ENCODE measurements at regions not wholly inside any gene's neighbourhood (a gene's known extent, or its start where the extent isn't known, plus 50 kb on each side); places are given as distances from the start of the nearest gene placed in this dataset.

DNA sequence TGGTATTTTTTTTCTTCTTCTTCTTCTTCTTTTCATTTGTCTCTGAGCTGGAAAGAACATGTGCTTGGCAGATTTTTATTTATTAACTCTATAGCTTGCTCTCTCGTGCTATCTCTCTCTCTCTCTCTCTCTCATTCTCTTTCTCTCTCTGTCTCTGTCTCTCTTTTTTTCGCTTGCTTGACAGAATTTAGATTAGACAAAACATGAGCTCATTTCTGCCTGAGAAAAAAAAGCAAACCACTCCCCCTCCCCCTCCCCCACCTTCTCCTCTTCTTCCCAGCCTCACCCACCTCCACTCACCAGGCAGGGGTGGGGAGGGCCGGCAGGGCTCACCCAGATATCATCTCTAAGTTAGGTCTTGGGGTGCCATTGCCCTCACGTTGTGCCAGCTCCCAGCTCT, 81.5 kb downstream of the PJA1 start:
- H3K27me3 Mint-ChIP-seq (ENCODE audit: unreplicated experiment) = peaks cover 4% of the 10 kb centered on the region
- H3K27ac Mint-ChIP-seq (ENCODE audit: unreplicated experiment) = no peak overlapping the region
- no peak for DNase-seq
- no peaks in the 10 kb centered on the region for H3K36me3 Mint-ChIP-seq (ENCODE audit: unreplicated experiment)
- H3K4me1 Mint-ChIP-seq (ENCODE audit: low read depth, unreplicated experiment) = peaks cover 4% of the 10 kb centered on the region
- no peak overlapping the region for H3K4me3 Mint-ChIP-seq (ENCODE audit: unreplicated experiment)
- TF ChIP-seq, protein P1, sequence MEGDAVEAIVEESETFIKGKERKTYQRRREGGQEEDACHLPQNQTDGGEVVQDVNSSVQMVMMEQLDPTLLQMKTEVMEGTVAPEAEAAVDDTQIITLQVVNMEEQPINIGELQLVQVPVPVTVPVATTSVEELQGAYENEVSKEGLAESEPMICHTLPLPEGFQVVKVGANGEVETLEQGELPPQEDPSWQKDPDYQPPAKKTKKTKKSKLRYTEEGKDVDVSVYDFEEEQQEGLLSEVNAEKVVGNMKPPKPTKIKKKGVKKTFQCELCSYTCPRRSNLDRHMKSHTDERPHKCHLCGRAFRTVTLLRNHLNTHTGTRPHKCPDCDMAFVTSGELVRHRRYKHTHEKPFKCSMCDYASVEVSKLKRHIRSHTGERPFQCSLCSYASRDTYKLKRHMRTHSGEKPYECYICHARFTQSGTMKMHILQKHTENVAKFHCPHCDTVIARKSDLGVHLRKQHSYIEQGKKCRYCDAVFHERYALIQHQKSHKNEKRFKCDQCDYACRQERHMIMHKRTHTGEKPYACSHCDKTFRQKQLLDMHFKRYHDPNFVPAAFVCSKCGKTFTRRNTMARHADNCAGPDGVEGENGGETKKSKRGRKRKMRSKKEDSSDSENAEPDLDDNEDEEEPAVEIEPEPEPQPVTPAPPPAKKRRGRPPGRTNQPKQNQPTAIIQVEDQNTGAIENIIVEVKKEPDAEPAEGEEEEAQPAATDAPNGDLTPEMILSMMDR (IDR thresholded peaks at IDR 0.05; ENCODE audit: partially characterized antibody, unreplicated experiment) = no peak
- no peaks in the 10 kb centered on the region for H3K9me3 Mint-ChIP-seq (ENCODE audit: unreplicated experiment)

DNA sequence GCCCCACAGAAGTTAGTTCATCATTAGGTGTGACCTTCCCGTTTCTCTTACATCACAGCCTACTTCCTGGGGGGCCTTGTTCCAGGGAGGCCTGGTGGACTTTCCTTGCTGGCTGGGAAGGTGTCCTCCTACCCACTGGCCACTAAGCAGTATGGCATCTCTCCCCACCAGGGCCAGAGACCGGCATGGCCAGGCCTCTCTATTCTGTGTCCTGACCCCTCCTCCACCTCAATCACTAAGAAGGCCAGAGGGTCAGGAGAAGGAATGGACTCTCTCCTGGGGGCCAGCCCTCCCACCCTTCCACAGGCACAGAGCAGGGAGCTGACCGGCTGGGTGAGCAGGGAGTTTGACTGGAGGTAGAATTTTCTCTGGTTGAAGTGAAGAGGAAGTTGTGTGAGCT, 81.9 kb downstream of the PJA1 start:
- no peak overlapping the region for H3K27ac Mint-ChIP-seq (ENCODE audit: unreplicated experiment)
- H3K4me1 Mint-ChIP-seq (ENCODE audit: low read depth, unreplicated experiment) = peaks cover 4% of the 10 kb centered on the region

DNA sequence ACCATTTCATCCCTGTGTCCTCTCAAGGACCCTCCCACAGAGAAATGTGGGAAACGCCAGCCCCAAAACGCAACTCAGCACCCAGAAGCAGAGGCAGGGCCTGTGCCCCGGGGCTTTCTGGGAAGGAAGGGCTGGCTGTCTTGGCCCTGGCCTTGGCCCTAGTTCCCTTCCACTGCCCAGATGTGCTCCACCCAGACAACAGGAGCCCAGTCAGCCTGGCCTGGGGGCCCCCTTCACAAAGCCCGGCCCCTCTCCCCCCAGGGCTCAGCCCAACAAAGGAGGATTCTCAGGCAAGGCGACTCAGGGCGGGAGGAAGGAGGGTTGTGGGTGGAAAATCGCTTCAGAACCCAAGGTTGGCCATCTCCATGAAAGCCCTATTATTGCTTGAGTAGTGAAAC, 82.5 kb downstream of the PJA1 start:
- no peak overlapping the region for H3K27ac Mint-ChIP-seq (ENCODE audit: unreplicated experiment)
- H3K27me3 Mint-ChIP-seq (ENCODE audit: unreplicated experiment) = peaks cover 4% of the 10 kb centered on the region
- TF ChIP-seq, protein P1 (IDR thresholded peaks at IDR 0.05; ENCODE audit: partially characterized antibody, unreplicated experiment) = no peak
- H3K4me3 Mint-ChIP-seq (ENCODE audit: unreplicated experiment) = no peak overlapping the region
- no peaks in the 10 kb centered on the region for H3K9me3 Mint-ChIP-seq (ENCODE audit: unreplicated experiment)
- DNase-seq = no peak
- peaks cover 4% of the 10 kb centered on the region for H3K4me1 Mint-ChIP-seq (ENCODE audit: low read depth, unreplicated experiment)
- H3K36me3 Mint-ChIP-seq (ENCODE audit: unreplicated experiment) = no peaks in the 10 kb centered on the region

More for the DNA sequence above, 81.9 kb downstream of the PJA1 start:
- peaks cover 4% of the 10 kb centered on the region for H3K27me3 Mint-ChIP-seq (ENCODE audit: unreplicated experiment)
- TF ChIP-seq, protein P1 (IDR thresholded peaks at IDR 0.05; ENCODE audit: partially characterized antibody, unreplicated experiment) = no peak
- DNase-seq = no peak
- H3K4me3 Mint-ChIP-seq (ENCODE audit: unreplicated experiment) = no peak overlapping the region
- no peaks in the 10 kb centered on the region for H3K9me3 Mint-ChIP-seq (ENCODE audit: unreplicated experiment)
- H3K36me3 Mint-ChIP-seq (ENCODE audit: unreplicated experiment) = no peaks in the 10 kb centered on the region

DNA sequence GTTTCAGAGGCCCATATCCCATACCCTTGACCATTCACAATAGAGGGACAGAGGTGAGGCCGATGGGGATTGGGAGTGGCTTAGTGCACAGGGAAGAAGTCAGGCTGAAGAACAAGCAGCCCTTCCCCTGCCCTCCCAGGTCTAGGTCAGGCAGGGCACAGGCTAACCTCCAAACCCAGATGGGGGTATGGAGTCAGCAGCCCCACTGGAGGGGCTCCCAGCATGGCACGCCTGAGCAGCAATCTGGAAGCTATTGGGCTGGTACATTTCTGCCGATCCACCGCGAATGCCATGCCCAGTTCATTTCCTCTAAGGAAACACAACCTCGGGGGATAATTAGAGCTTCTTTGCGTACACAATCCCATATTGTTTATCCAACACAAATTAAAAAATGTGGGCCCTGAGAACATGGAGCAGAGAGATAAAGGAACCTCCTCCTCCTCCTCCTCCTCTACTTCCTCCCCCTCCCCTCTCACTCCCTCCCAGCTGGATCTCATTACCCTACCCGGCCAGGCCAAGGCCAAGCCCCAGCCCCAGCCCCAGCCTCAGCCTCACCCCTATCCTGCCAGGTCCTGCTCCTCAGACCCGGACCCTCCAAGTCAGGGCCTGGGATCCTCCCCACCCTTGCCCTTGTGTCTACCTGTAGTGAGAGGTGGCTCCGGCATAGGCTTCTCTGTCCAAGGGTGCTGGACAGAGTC, 83.0 kb downstream of the PJA1 start:
- H3K36me3 Mint-ChIP-seq (ENCODE audit: unreplicated experiment) = no peaks in the 10 kb centered on the region
- TF ChIP-seq, protein P1 (IDR thresholded peaks at IDR 0.05; ENCODE audit: partially characterized antibody, unreplicated experiment) = no peak
- no peaks in the 10 kb centered on the region for H3K9me3 Mint-ChIP-seq (ENCODE audit: unreplicated experiment)
- DNase-seq = no peak
- peaks cover 4% of the 10 kb centered on the region for H3K4me1 Mint-ChIP-seq (ENCODE audit: low read depth, unreplicated experiment)
- H3K4me3 Mint-ChIP-seq (ENCODE audit: unreplicated experiment) = no peak overlapping the region
- no peak overlapping the region for H3K27ac Mint-ChIP-seq (ENCODE audit: unreplicated experiment)
- H3K27me3 Mint-ChIP-seq (ENCODE audit: unreplicated experiment) = peaks cover 1% of the 10 kb centered on the region

DNA sequence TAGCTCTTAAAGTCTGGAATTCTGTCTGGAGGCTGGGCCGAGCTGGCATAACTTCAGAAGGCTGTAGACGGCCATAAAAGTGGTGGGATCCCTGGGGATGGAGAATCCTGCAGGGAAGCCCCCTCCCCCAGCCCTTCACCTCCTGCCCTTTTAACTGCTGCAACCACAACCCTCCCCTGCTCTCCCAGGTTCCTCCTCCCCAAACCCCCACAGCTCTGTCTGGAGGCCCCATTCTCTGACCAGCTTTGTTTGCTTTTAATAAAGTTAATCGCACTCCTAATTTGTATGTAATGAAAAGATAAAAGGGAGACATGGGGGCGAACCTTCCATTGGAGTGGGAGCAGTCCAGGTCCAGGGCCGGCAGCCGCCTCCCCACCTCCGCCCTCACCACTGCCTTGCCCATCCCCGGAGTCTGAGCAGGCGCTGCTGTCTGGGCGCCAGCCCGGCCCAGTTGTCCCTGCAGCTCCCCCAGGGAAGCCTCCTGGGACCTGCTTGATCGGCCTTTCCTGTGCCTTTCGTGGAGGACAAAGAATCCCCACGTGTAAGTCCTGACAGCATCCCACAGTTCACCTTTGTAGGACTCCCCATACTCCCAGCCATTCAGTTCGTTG, 84.3 kb downstream of the PJA1 start:
- TF ChIP-seq, protein P1 (IDR thresholded peaks at IDR 0.05; ENCODE audit: partially characterized antibody, unreplicated experiment) = no peak
- no peaks in the 10 kb centered on the region for H3K9me3 Mint-ChIP-seq (ENCODE audit: unreplicated experiment)
- peaks cover 4% of the 10 kb centered on the region for H3K4me1 Mint-ChIP-seq (ENCODE audit: low read depth, unreplicated experiment)
- no peak overlapping the region for H3K4me3 Mint-ChIP-seq (ENCODE audit: unreplicated experiment)
- no peaks in the 10 kb centered on the region for H3K36me3 Mint-ChIP-seq (ENCODE audit: unreplicated experiment)
- no peak overlapping the region for H3K27ac Mint-ChIP-seq (ENCODE audit: unreplicated experiment)
- H3K27me3 Mint-ChIP-seq (ENCODE audit: unreplicated experiment) = peaks cover 1% of the 10 kb centered on the region
- no peak for DNase-seq
